Endothelial cell of umbilical vein (primary cell): ENCODE measurements at regions not wholly inside any gene's neighbourhood (a gene's known extent, or its start where the extent isn't known, plus 50 kb on each side); places are given as distances from the start of the nearest gene placed in this dataset.

Source experiments
- EZH2 ChIP-seq: IDR thresholded peaks from 2 replicates; pipeline ENCODE4 v1.6.1; 2012; ENCODE audit warnings: borderline replicate concordance, low read depth, mild to moderate bottlenecking, moderate library complexity, low read length, inconsistent platforms; ENCODE audit not compliant: severe bottlenecking
- FOS ChIP-seq: IDR thresholded peaks from 2 replicates; pipeline ENCODE4 v1.6.1; 2011; ENCODE audit warnings: mild to moderate bottlenecking, low read length, moderate library complexity, borderline replicate concordance; ENCODE audit not compliant: insufficient read depth
- GATA2 ChIP-seq: IDR thresholded peaks from 2 replicates; pipeline ENCODE4 v1.7.0; 2011; ENCODE audit warnings: low read depth, mild to moderate bottlenecking, moderate library complexity, mixed read lengths, low read length; ENCODE audit not compliant: insufficient read length, insufficient read depth
- JUN ChIP-seq: IDR thresholded peaks from 2 replicates; pipeline ENCODE4 v1.6.1; 2011; ENCODE audit warnings: borderline replicate concordance, low read depth; ENCODE audit not compliant: insufficient read length, insufficient read depth
- MYC ChIP-seq: IDR thresholded peaks from one replicate; pipeline ENCODE4 v1.6.1; 2011; ENCODE audit warnings: mild to moderate bottlenecking, low read depth, low read length
- POLR2A ChIP-seq: IDR thresholded peaks from 2 replicates; pipeline ENCODE4 v1.6.1; 2012; ENCODE audit warnings: low read depth, mild to moderate bottlenecking, control low read depth, low read length
- POLR2AphosphoS5 ChIP-seq: IDR thresholded peaks from 2 replicates; pipeline ENCODE4 v1.6.1; 2012; ENCODE audit warnings: low read depth, mild to moderate bottlenecking, control low read depth, low read length, moderate library complexity; ENCODE audit not compliant: insufficient read depth
- TF ChIP-seq, protein P1 (sequence below), 2 donors: IDR thresholded peaks; 1 replicate in 1 of 2; 2 replicates in 1 of 2; pipeline ENCODE4 v1.5.1; 2011; ENCODE audit warnings: low read length in 2 of 2, mild to moderate bottlenecking in 2 of 2, moderate library complexity in 2 of 2, control low read depth in 1 of 2, inconsistent platforms in 1 of 2, low read depth in 1 of 2; ENCODE audit not compliant: insufficient read depth in 1 of 2; ENCODE audit errors: extremely low read depth in 1 of 2
- TF ChIP-seq, protein P2 (sequence below): IDR thresholded peaks from 2 replicates; pipeline ENCODE4 v1.6.1; 2011; ENCODE audit not compliant: insufficient read depth, insufficient read length

- TF ChIP-seq, protein P1, sequence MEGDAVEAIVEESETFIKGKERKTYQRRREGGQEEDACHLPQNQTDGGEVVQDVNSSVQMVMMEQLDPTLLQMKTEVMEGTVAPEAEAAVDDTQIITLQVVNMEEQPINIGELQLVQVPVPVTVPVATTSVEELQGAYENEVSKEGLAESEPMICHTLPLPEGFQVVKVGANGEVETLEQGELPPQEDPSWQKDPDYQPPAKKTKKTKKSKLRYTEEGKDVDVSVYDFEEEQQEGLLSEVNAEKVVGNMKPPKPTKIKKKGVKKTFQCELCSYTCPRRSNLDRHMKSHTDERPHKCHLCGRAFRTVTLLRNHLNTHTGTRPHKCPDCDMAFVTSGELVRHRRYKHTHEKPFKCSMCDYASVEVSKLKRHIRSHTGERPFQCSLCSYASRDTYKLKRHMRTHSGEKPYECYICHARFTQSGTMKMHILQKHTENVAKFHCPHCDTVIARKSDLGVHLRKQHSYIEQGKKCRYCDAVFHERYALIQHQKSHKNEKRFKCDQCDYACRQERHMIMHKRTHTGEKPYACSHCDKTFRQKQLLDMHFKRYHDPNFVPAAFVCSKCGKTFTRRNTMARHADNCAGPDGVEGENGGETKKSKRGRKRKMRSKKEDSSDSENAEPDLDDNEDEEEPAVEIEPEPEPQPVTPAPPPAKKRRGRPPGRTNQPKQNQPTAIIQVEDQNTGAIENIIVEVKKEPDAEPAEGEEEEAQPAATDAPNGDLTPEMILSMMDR (IDR thresholded peaks at IDR 0.05; ENCODE audit: extremely low read depth in 1 of 2, insufficient read depth in 1 of 2, low read depth in 1 of 2, low read length in 2 of 2): no peak
- no peak for TF ChIP-seq EZH2
- TF ChIP-seq POLR2A: no peak
- no peak for TF ChIP-seq POLR2AphosphoS5
- TF ChIP-seq, protein P2, sequence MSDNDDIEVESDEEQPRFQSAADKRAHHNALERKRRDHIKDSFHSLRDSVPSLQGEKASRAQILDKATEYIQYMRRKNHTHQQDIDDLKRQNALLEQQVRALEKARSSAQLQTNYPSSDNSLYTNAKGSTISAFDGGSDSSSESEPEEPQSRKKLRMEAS: no peak
- TF ChIP-seq FOS: no peak
- TF ChIP-seq JUN: no peak
- no peak for TF ChIP-seq MYC
- TF ChIP-seq GATA2: no peak
Observed at GRCh38 chr13:91100944-91101343, 246.5 kb upstream of the MIR17HG start.
